Skin of body (tissue), 1 donor: ENCODE measurements at regions not wholly inside any gene's neighbourhood (a gene's known extent, or its start where the extent isn't known, plus 50 kb on each side); places are given as distances from the start of the nearest gene placed in this dataset.

Experiments used
- DNase-seq: peaks from one replicate; lab custom pipeline; 2025; lab: John Stamatoyannopoulos, UW

- DNase-seq: no peak
Measured at GRCh38 chr3:86333636-86334035, 657.3 kb downstream of the VGLL3 start.

GRCh38 chr3:86303935-86304334 is 687.0 kb downstream of the VGLL3 start:
- no peak for DNase-seq

- DNase-seq: no peak
Measured at GRCh38 chr3:86282106-86282787, 708.7 kb downstream of the VGLL3 start.

- DNase-seq: no peak
Measured at GRCh38 chr3:86269364-86270155, 721.4 kb downstream of the VGLL3 start.

GRCh38 chr3:86257955-86258641 is 732.9 kb downstream of the VGLL3 start:
- no peak for DNase-seq

- no peak for DNase-seq
Measured at GRCh38 chr3:86254480-86254879, 736.5 kb downstream of the VGLL3 start.

- no peak for DNase-seq
Measured at GRCh38 chr3:86251781-86252180, 739.2 kb downstream of the VGLL3 start.

- DNase-seq: no peak
Measured at GRCh38 chr3:86249833-86250232, 741.1 kb downstream of the VGLL3 start.

- DNase-seq: no peak
Measured at GRCh38 chr3:86245360-86245759, 745.6 kb downstream of the VGLL3 start.

GRCh38 chr3:86244905-86245304 is 746.0 kb downstream of the VGLL3 start:
- DNase-seq: no peak

- DNase-seq: no peak
Measured at GRCh38 chr3:86239946-86240345, 751.0 kb downstream of the VGLL3 start.

- no peak for DNase-seq
Measured at GRCh38 chr3:86234506-86235254, 756.3 kb downstream of the VGLL3 start.

- no peak for DNase-seq
Measured at GRCh38 chr3:86230762-86231161, 760.2 kb downstream of the VGLL3 start.

GRCh38 chr3:86229775-86230094 is 761.2 kb downstream of the VGLL3 start:
- DNase-seq: no peak

GRCh38 chr3:86229086-86229774 is 761.7 kb downstream of the VGLL3 start:
- DNase-seq: no peak

- DNase-seq: no peak
Measured at GRCh38 chr3:86228101-86228500, 762.8 kb downstream of the VGLL3 start.

GRCh38 chr3:86225461-86225860 is 765.5 kb downstream of the VGLL3 start:
- no peak for DNase-seq

GRCh38 chr3:86221601-86222000 is 769.3 kb downstream of the VGLL3 start:
- no peak for DNase-seq

- no peak for DNase-seq
Measured at GRCh38 chr3:86208772-86209171, 782.2 kb downstream of the VGLL3 start.

- DNase-seq: no peak
Measured at GRCh38 chr3:86182606-86183005, 808.3 kb downstream of the VGLL3 start.

GRCh38 chr3:86180696-86181095 is 810.3 kb downstream of the VGLL3 start:
- no peak for DNase-seq
